ENCODE measurements at regions not wholly inside any gene's neighbourhood (a gene's known extent, or its start where the extent isn't known, plus 50 kb on each side); places are given as distances from the start of the nearest gene placed in this dataset.
"Not testable (repeated sequence)": the region's sequence is repeated elsewhere in the genome, so short reads cannot be mapped to it uniquely, and the experiment has no call there.

- no peak overlapping the region for H3K4me3 ChIP-seq (ENCODE audit: control insufficient read depth, low read depth, low read length)
- no peak for DNase-seq (ENCODE audit: low read depth)
- TF ChIP-seq CTCF (IDR thresholded peaks at IDR 0.05; ENCODE audit: control insufficient read depth, insufficient read depth, low read depth, low read length, missing control alignments), result no peak
These were observed 132.9 kb downstream of the FZD1 start for GRCh38 chr7:91397096-91397495.

- H3K4me3 ChIP-seq (ENCODE audit: control insufficient read depth, low read depth, low read length), result no peak overlapping the region
- no peak for DNase-seq (ENCODE audit: low read depth)
- no peak for TF ChIP-seq CTCF (IDR thresholded peaks at IDR 0.05; ENCODE audit: control insufficient read depth, insufficient read depth, low read depth, low read length, missing control alignments)
These were observed 133.4 kb downstream of the FZD1 start for GRCh38 chr7:91397612-91398011.

GRCh38 chr7:91398341-91398740 is 134.1 kb downstream of the FZD1 start:
- TF ChIP-seq CTCF (IDR thresholded peaks at IDR 0.05; ENCODE audit: control insufficient read depth, insufficient read depth, low read depth, low read length, missing control alignments), result no peak
- H3K4me3 ChIP-seq (ENCODE audit: control insufficient read depth, low read depth, low read length), result no peak overlapping the region
- no peak for DNase-seq (ENCODE audit: low read depth)

GRCh38 chr7:91405092-91405788 is 141.0 kb downstream of the FZD1 start:
- DNase-seq (ENCODE audit: low read depth), result no peak
- H3K4me3 ChIP-seq (ENCODE audit: control insufficient read depth, low read depth, low read length), result no peak overlapping the region
- no peak for TF ChIP-seq CTCF (IDR thresholded peaks at IDR 0.05; ENCODE audit: control insufficient read depth, insufficient read depth, low read depth, low read length, missing control alignments)

GRCh38 chr7:91405873-91406272 is 141.6 kb downstream of the FZD1 start:
- not testable (repeated sequence) for DNase-seq (ENCODE audit: low read depth); H3K4me3 ChIP-seq (ENCODE audit: control insufficient read depth, low read depth, low read length)

- H3K4me3 ChIP-seq (ENCODE audit: control insufficient read depth, low read depth, low read length), result no peak overlapping the region
- TF ChIP-seq CTCF (IDR thresholded peaks at IDR 0.05; ENCODE audit: control insufficient read depth, insufficient read depth, low read depth, low read length, missing control alignments), result no peak
- DNase-seq (ENCODE audit: low read depth), result no peak
These were observed 143.7 kb downstream of the FZD1 start for GRCh38 chr7:91407942-91408341.

GRCh38 chr7:91408388-91409154 is 144.3 kb downstream of the FZD1 start:
- no peak for TF ChIP-seq CTCF (IDR thresholded peaks at IDR 0.05; ENCODE audit: control insufficient read depth, insufficient read depth, low read depth, low read length, missing control alignments)
- DNase-seq (ENCODE audit: low read depth), result no peak
- H3K4me3 ChIP-seq (ENCODE audit: control insufficient read depth, low read depth, low read length), result no peak overlapping the region

All from AG09309 (cell line).